Astrocyte (in vitro differentiated cells and primary cell): ENCODE measurements at regions not wholly inside any gene's neighbourhood (a gene's known extent, or its start where the extent isn't known, plus 50 kb on each side); places are given as distances from the start of the nearest gene placed in this dataset.

Experiments used
- CTCF ChIP-seq: IDR thresholded peaks from 2 replicates; pipeline ENCODE4 v1.5.1; 2011; ENCODE audit warnings: low read depth, mild to moderate bottlenecking, inconsistent platforms, low read length, moderate library complexity; ENCODE audit not compliant: insufficient read depth
- EZH2 ChIP-seq: IDR thresholded peaks from 2 replicates; pipeline ENCODE4 v1.6.1; 2012; ENCODE audit warnings: mild to moderate bottlenecking, low read length, inconsistent platforms; ENCODE audit not compliant: insufficient read depth

GRCh38 chr4:57580710-57581599 is 470.8 kb upstream of the IGFBP7 start:
- TF ChIP-seq CTCF: no peak
- TF ChIP-seq EZH2: no peak
